ENCODE measurements at regions not wholly inside any gene's neighbourhood (a gene's known extent, or its start where the extent isn't known, plus 50 kb on each side); places are given as distances from the start of the nearest gene placed in this dataset.
"Not testable (repeated sequence)": the region's sequence is repeated elsewhere in the genome, so short reads cannot be mapped to it uniquely, and the experiment has no call there.

GRCh38 chr7:12929476-12930140, 242.2 kb downstream of the ARL4A start:
- no peak overlapping the region for H2AFZ ChIP-seq (ENCODE audit: low read depth)
- H3K79me2 ChIP-seq (ENCODE audit: insufficient read depth, low read depth), result no peaks in the 10 kb centered on the region

GRCh38 chr7:12930534-12930933, 243.1 kb downstream of the ARL4A start:
- Histone ChIP-seq H3K4me1 (ENCODE audit: low read depth, poor library complexity, severe bottlenecking) (no peaks in the 10 kb centered on the region), H4K20me1 (ENCODE audit: insufficient read depth) (no peaks in the 10 kb centered on the region), H2AFZ (ENCODE audit: low read depth) (no peak overlapping the region), H3K9ac (no peak overlapping the region), H3K27ac (no peak overlapping the region), H3K79me2 (ENCODE audit: insufficient read depth, low read depth) (no peaks in the 10 kb centered on the region), H3K36me3 (ENCODE audit: insufficient read depth) (no peaks in the 10 kb centered on the region), H3K4me2 (no peak overlapping the region), H3K4me3 (IDR thresholded peaks at IDR 0.05; ENCODE audit: insufficient read depth, low read depth, low read length) (no peak overlapping the region), H3K27me3 (ENCODE audit: insufficient read depth, low read depth) (no peaks in the 10 kb centered on the region)
- TF ChIP-seq CTCF (conservative IDR thresholded peaks at IDR 0.05; ENCODE audit: low read depth, low read length), result no peak

More at GRCh38 chr7:12929476-12930140, 242.2 kb downstream of the ARL4A start:
- H3K4me1 ChIP-seq (ENCODE audit: low read depth, poor library complexity, severe bottlenecking), result no peaks in the 10 kb centered on the region
- H3K4me2 ChIP-seq, result no peak overlapping the region
- no peaks in the 10 kb centered on the region for H4K20me1 ChIP-seq (ENCODE audit: insufficient read depth)
- H3K9ac ChIP-seq, result no peak overlapping the region
- no peaks in the 10 kb centered on the region for H3K36me3 ChIP-seq (ENCODE audit: insufficient read depth)
- no peak overlapping the region for H3K4me3 ChIP-seq (IDR thresholded peaks at IDR 0.05; ENCODE audit: insufficient read depth, low read depth, low read length)
- no peak for TF ChIP-seq CTCF (conservative IDR thresholded peaks at IDR 0.05; ENCODE audit: low read depth, low read length)
- H3K27ac ChIP-seq, result no peak overlapping the region
- no peaks in the 10 kb centered on the region for H3K27me3 ChIP-seq (ENCODE audit: insufficient read depth, low read depth)

- H3K4me3 ChIP-seq (IDR thresholded peaks at IDR 0.05; ENCODE audit: insufficient read depth, low read depth, low read length); H3K27ac ChIP-seq; H3K36me3 ChIP-seq (ENCODE audit: insufficient read depth); H3K79me2 ChIP-seq (ENCODE audit: insufficient read depth, low read depth); H3K4me2 ChIP-seq; H3K27me3 ChIP-seq (ENCODE audit: insufficient read depth, low read depth); H2AFZ ChIP-seq (ENCODE audit: low read depth); H4K20me1 ChIP-seq (ENCODE audit: insufficient read depth); H3K9ac ChIP-seq; H3K4me1 ChIP-seq (ENCODE audit: low read depth, poor library complexity, severe bottlenecking): not testable (repeated sequence)
Measured at GRCh38 chr7:12931465-12931864, 244.0 kb downstream of the ARL4A start.

GRCh38 chr7:12939694-12940093, 252.3 kb downstream of the ARL4A start:
- Histone ChIP-seq H2AFZ (ENCODE audit: low read depth) (no peak overlapping the region), H3K4me2 (no peak overlapping the region), H3K79me2 (ENCODE audit: insufficient read depth, low read depth) (no peaks in the 10 kb centered on the region), H3K27me3 (ENCODE audit: insufficient read depth, low read depth) (no peaks in the 10 kb centered on the region), H3K4me3 (IDR thresholded peaks at IDR 0.05; ENCODE audit: insufficient read depth, low read depth, low read length) (no peak overlapping the region), H3K9ac (no peak overlapping the region), H3K36me3 (ENCODE audit: insufficient read depth) (no peaks in the 10 kb centered on the region), H3K27ac (no peak overlapping the region), H4K20me1 (ENCODE audit: insufficient read depth) (no peaks in the 10 kb centered on the region), H3K4me1 (ENCODE audit: low read depth, poor library complexity, severe bottlenecking) (no peaks in the 10 kb centered on the region)
- no peak for TF ChIP-seq CTCF (conservative IDR thresholded peaks at IDR 0.05; ENCODE audit: low read depth, low read length)

GRCh38 chr7:12941512-12941911, 254.1 kb downstream of the ARL4A start:
- Histone ChIP-seq H4K20me1 (ENCODE audit: insufficient read depth) (no peaks in the 10 kb centered on the region), H3K79me2 (ENCODE audit: insufficient read depth, low read depth) (no peaks in the 10 kb centered on the region), H3K27me3 (ENCODE audit: insufficient read depth, low read depth) (no peaks in the 10 kb centered on the region), H3K4me2 (no peak overlapping the region), H2AFZ (ENCODE audit: low read depth) (no peak overlapping the region), H3K36me3 (ENCODE audit: insufficient read depth) (no peaks in the 10 kb centered on the region), H3K9ac (no peak overlapping the region), H3K4me3 (IDR thresholded peaks at IDR 0.05; ENCODE audit: insufficient read depth, low read depth, low read length) (no peak overlapping the region), H3K27ac (no peak overlapping the region), H3K4me1 (ENCODE audit: low read depth, poor library complexity, severe bottlenecking) (no peaks in the 10 kb centered on the region)
- no peak for TF ChIP-seq CTCF (conservative IDR thresholded peaks at IDR 0.05; ENCODE audit: low read depth, low read length)

All from KMS-11 (cell line).